Activated T-helper 1 cell treated with anti-CD3 and anti-CD28 coated beads, Interleukin-12 subunit alpha, Interleukin-12 subunit beta, Interleukin-2, Interleukin-4 antibody, amounts not matched to agents 30 ng/mL and 10 ng/mL and 1 ng/mL, durations not matched to agents 14 hours and 24 hours and 36 hours (primary cell): ENCODE measurements at regions not wholly inside any gene's neighbourhood (a gene's known extent, or its start where the extent isn't known, plus 50 kb on each side); places are given as distances from the start of the nearest gene placed in this dataset.
"Not testable (repeated sequence)": the region's sequence is repeated elsewhere in the genome, so short reads cannot be mapped to it uniquely, and the experiment has no call there.

ENCODE experiments used
- DNase-seq: peaks from one replicate; pipeline ENCODE4 v3.0.0; 2021; ENCODE audit warnings: low spot score
- H3K27ac Mint-ChIP-seq: one replicate; pipeline ENCODE4 v1.8.0; 2021; ENCODE audit warnings: mild to moderate bottlenecking, mixed read lengths
- H3K27me3 Mint-ChIP-seq: one replicate; pipeline ENCODE4 v1.8.0; 2022; ENCODE audit warnings: mild to moderate bottlenecking, moderate library complexity, mixed read lengths; ENCODE audit not compliant: insufficient read depth
- H3K36me3 Mint-ChIP-seq: one replicate; pipeline ENCODE4 v1.8.0; 2021; ENCODE audit warnings: low read depth, mixed read lengths
- H3K4me1 Mint-ChIP-seq: one replicate; pipeline ENCODE4 v1.8.0; 2021; ENCODE audit warnings: low read depth, mixed read lengths
- H3K4me3 Mint-ChIP-seq: one replicate; pipeline ENCODE4 v1.8.0; 2021; ENCODE audit warnings: mild to moderate bottlenecking, moderate library complexity, mixed read lengths
- H3K9me3 Mint-ChIP-seq: one replicate; pipeline ENCODE4 v1.8.0; 2021; ENCODE audit warnings: mixed read lengths
- intact Hi-C: fragments of 100-400 bp; cut with micrococcal nuclease; formaldehyde crosslinking; loops from one replicate; pipeline ENCODE4 v1.15.1; 2024

DNA sequence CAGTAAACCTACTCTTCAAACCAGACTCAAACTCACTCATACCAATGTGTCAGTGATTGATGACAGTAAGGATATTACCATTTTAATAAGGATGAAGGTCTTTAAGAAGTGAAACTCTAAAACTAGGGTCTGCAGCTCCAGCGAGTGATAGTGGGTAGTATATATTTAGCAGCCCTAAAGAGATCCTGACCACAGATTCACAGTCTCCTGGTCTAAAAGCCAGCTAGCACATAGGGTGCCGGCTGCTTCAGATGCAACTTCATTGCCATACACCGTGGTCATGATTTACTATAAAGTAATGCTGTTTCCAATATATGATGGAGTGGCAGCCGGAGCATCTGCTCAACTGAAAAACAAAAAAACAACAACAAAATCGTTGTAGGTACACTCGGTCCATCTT is 99.6 kb upstream of the MDM1 start:
- no peak for DNase-seq
- no peak overlapping the region for H3K27ac Mint-ChIP-seq
- H3K36me3 Mint-ChIP-seq: peaks cover 18% of the 10 kb centered on the region
- no peak overlapping the region for H3K4me3 Mint-ChIP-seq
- no peaks in the 10 kb centered on the region for H3K27me3 Mint-ChIP-seq
- no peaks in the 10 kb centered on the region for H3K4me1 Mint-ChIP-seq
- intact Hi-C loops: no loop called here
- peaks cover 28% of the 10 kb centered on the region for H3K9me3 Mint-ChIP-seq

DNA sequence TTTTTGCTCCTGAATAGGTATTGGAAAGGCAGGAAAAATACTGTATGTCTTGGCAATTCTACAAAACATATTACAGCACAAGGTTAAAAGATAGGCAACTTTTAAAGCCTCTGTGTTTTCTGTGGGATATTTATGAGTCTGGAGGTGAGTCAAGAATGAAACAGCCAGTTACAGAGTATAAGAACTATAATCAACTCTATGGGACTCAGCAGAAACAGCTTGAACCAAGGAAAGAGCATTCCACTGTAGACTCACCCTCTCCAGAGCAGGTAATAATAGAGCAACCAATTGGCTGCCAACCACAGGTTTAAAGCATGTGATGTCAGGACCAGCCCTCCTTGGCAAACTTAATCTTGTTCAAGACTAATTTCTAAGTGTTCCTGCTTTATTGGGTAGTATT is 100.5 kb upstream of the MDM1 start:
- Mint-ChIP-seq H3K27me3 (no peaks in the 10 kb centered on the region), H3K36me3 (peaks cover 20% of the 10 kb centered on the region), H3K4me3 (no peak overlapping the region), H3K9me3 (peaks cover 28% of the 10 kb centered on the region), H3K4me1 (no peaks in the 10 kb centered on the region), H3K27ac (no peak overlapping the region)
- DNase-seq: no peak
- intact Hi-C loops: no loop called here

DNA sequence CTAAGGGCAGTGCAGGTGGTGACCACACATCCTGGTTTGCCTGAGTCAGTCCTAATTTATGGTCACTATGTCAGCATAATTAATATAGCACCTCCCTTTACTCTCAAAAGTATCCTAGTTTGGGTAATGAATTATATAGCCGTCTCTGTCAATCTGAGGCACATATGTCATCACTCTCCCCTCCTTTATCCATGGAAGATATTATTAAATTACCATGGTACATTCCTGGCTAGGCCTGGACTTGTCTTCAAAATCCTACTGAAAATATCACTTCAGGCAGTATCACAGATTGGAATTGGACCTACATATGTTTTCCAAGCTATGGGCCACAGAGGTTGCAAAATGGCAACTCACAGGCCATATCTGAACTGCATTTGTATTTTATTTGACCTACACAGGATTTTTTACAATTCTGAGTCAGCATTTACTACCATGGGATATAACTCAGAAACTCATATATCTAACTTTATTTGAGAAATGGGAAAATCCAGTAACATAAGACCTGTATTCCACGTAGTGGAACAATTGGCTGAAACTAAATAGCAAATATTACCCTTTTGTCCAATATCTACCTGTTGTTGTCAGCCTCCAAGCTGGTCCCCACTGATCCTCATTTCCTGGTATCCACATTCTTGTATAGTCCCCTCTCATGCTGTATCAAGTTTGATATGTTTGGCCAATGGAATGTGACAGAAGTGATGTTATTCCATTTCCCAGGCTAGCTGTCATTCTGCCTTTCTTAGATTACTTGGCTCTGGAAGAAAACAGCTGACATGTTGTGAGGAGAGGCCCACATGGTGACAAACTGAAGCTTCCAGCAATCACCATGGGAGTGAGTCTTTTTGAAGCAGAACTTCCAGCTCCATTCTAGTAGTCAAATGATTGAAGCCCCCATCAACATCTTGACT is 102.5 kb upstream of the MDM1 start:
- peaks cover 22% of the 10 kb centered on the region for H3K36me3 Mint-ChIP-seq

DNA sequence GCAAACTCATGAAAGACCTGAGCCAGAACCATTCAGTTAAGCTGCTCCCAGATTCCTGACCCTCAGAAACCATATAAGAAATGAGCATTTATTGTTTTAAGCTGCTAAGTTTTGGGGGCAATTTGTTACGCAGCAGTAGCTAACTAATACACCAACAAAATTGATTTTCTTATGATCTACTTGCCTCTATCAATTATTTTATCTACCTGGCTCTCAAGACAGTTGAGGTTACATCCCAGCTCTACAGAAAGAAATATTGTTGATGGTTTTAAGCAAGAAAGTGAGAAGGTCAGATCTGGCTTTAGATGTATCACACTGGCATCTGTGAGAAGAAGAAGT is 103.1 kb upstream of the MDM1 start:
- H3K4me3 Mint-ChIP-seq: no peak overlapping the region
- no peak for DNase-seq
- intact Hi-C loops: no loop called here

More for the DNA sequence above, 102.5 kb upstream of the MDM1 start:
- H3K9me3 Mint-ChIP-seq: peaks cover 28% of the 10 kb centered on the region
- H3K27ac Mint-ChIP-seq: no peak overlapping the region
- H3K27me3 Mint-ChIP-seq: peaks cover 1% of the 10 kb centered on the region
- no peak for DNase-seq
- no peak overlapping the region for H3K4me3 Mint-ChIP-seq
- peaks cover 4% of the 10 kb centered on the region for H3K4me1 Mint-ChIP-seq
- intact Hi-C loops: no loop called here

DNA sequence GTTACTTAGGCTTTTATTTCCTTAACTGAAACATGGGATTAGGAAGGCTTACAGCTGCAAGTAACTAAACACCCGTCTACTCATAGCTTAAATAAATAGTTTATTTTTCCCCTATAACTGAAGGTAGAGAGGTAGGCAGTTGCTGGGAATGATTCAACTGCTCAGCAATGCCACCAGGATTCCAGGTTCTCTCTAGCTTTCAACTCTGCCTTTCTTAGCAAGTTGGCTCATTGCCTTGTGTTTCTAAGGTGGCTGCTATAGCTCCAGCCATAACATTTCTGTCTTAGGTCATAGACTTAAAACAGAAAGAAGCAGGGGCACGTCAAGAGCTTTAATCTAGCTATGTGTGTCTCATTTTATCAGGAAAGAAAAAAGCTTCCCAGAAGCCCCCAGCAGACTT is 103.7 kb upstream of the MDM1 start:
- H3K9me3 Mint-ChIP-seq: peaks cover 28% of the 10 kb centered on the region
- peaks cover 6% of the 10 kb centered on the region for H3K4me1 Mint-ChIP-seq
- H3K27me3 Mint-ChIP-seq: peaks cover 2% of the 10 kb centered on the region
- H3K4me3 Mint-ChIP-seq: no peak overlapping the region
- intact Hi-C loops: no loop called here
- no peak overlapping the region for H3K27ac Mint-ChIP-seq
- no peak for DNase-seq
- H3K36me3 Mint-ChIP-seq: peaks cover 23% of the 10 kb centered on the region

More for the DNA sequence above, 103.1 kb upstream of the MDM1 start:
- peaks cover 23% of the 10 kb centered on the region for H3K36me3 Mint-ChIP-seq
- peaks cover 2% of the 10 kb centered on the region for H3K27me3 Mint-ChIP-seq
- H3K9me3 Mint-ChIP-seq: peaks cover 28% of the 10 kb centered on the region
- no peak overlapping the region for H3K27ac Mint-ChIP-seq
- H3K4me1 Mint-ChIP-seq: peaks cover 6% of the 10 kb centered on the region

DNA sequence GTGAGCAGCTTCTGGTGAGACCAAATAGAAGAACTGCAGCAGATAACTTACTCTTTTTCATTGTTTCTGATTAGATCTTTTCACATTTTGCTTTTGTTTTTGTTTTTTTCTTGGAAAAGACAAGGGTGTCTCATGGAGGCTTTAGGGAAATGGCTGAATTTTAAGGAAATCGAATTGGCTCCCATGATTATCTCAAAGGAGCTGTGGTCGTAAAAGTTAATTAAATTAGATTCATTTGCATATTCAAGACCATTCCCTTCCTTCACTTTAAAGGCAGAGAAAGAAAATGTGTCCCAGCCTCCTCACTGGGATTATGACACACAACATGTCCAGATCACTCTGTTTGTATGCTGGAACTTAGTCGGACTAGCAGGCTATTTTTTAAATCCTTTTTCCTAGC is 106.4 kb upstream of the MDM1 start:
- DNase-seq: no peak
- peaks cover 25% of the 10 kb centered on the region for H3K4me1 Mint-ChIP-seq

DNA sequence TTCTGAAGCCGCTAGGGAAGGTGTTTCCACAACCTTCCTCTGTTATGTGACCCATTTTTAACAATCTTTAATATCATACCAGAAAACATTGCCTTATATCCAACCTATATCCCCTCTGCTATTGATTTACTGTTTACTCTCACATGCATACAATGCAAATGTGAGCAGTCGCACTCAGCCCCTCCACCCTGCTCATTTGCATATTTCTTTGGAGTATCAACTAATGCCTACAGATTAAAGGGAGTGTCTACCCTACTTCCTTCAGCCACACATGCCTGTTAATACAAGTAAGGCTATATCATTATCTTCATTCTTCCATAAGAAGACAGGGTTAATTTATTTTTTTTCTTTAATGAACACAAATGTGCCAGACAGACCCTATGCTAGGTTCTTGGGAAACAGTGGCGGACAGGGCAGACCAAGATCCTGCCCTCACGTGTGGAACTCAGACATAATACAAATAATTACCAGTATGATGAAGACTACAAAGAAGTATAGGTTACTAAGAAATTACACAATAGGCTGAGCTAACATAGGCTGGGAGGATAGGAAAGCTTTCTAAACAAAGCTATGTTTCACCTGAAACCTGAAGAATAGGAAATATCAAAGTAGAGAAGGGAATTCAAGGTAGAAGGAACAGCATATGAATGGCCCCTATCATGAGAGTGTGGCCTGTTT is 107.3 kb upstream of the MDM1 start:
- Mint-ChIP-seq H3K27me3 (peaks cover 4% of the 10 kb centered on the region), H3K36me3 (peaks cover 30% of the 10 kb centered on the region), H3K27ac (no peak overlapping the region), H3K4me1 (peaks cover 25% of the 10 kb centered on the region), H3K4me3 (no peak overlapping the region), H3K9me3 (peaks cover 30% of the 10 kb centered on the region)
- DNase-seq: no peak
- intact Hi-C loops: no loop called here

More for the DNA sequence above, 106.4 kb upstream of the MDM1 start:
- intact Hi-C loops: no loop called here
- peaks cover 29% of the 10 kb centered on the region for H3K36me3 Mint-ChIP-seq
- H3K4me3 Mint-ChIP-seq: no peak overlapping the region
- H3K9me3 Mint-ChIP-seq: peaks cover 30% of the 10 kb centered on the region
- H3K27me3 Mint-ChIP-seq: peaks cover 2% of the 10 kb centered on the region
- H3K27ac Mint-ChIP-seq: no peak overlapping the region

DNA sequence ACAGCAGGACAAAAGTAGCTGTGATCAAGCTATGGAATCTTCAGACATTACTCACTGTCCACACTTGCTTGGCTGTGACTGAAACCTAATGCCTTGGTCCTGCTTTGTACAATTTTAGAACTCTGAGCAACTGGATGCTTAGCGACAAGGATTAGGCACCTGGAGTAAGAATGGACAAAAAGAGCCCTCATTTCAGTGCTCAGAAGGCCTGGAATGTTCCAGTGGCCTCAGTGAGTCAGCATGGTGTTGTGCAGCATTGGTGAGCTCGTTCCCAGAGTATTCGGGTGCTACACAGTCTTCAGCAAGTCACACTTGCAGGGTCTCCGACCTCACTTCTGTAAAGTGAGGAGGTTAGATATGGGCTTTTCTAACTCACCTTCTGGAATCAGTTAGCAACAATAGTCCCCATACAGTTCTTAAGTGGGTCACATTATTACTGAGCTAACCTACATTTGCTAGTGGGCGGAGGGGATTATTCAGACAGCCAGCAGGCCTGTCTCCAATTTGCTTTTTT is 108.0 kb upstream of the MDM1 start:
- no peak overlapping the region for H3K27ac Mint-ChIP-seq
- H3K4me1 Mint-ChIP-seq: peaks cover 25% of the 10 kb centered on the region
- peaks cover 4% of the 10 kb centered on the region for H3K27me3 Mint-ChIP-seq
- peaks cover 32% of the 10 kb centered on the region for H3K9me3 Mint-ChIP-seq
- H3K4me3 Mint-ChIP-seq: no peak overlapping the region
- no peak for DNase-seq
- peaks cover 33% of the 10 kb centered on the region for H3K36me3 Mint-ChIP-seq
- intact Hi-C loops: no loop called here

DNA sequence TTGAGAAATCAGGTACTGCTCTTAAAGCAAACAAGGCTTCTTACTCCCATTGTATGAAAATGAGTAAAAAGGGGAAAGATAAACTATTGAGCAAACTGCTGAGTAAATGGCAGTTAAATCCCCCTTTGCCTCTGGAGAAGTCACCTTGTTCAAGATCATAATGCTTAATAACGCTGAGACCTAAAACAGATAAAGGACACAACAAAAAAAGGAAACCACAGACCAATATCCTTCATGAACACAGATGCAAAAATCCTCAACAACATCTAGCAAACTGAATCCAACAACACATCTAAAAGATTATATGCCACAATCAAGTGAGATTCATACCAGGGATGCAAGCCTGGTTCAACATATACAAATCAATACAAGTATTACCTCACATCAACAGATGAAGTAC is 109.0 kb upstream of the MDM1 start:
- Mint-ChIP-seq H3K27me3 (peaks cover 4% of the 10 kb centered on the region), H3K27ac (no peak overlapping the region), H3K9me3 (peaks cover 22% of the 10 kb centered on the region), H3K36me3 (peaks cover 29% of the 10 kb centered on the region), H3K4me1 (peaks cover 31% of the 10 kb centered on the region), H3K4me3 (no peak overlapping the region)
- DNase-seq: no peak
- intact Hi-C loops: no loop called here

DNA sequence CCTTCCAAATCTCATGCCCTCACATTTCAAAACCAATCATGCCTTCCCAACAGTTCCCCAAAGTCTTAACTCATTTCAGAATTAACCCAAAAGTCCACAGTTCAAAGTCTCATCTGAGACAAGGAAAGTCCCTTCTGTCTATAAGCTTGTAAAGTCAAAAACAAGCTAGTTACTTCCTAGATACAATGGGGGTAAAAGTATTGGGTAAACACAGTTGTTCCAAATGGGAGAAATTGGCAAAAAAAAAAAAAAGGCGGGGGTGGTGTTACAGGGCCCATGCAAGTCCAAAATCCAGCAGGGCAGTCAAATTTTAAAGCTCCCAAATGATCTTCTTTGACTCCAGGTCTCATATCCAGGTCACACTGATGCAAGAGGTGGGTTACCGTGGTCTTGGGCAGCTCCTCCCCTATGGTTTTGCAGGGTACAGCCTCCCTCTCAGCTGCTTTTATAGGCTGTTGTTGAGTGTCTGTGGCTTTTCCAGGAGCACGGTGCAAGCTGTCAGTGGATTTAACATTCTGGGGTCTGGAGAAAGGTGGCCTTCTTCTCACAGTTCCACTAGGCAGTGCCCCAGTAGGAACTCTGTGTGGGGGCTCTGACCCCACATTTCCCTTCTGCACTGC is 110.3 kb upstream of the MDM1 start:
- H3K27me3 Mint-ChIP-seq, DNase-seq, H3K4me3 Mint-ChIP-seq, intact Hi-C loops: not testable (repeated sequence)
- H3K27ac Mint-ChIP-seq: peak overlapping the region; percentile 32
- peaks cover 19% of the 10 kb centered on the region for H3K9me3 Mint-ChIP-seq
- peaks cover 24% of the 10 kb centered on the region for H3K36me3 Mint-ChIP-seq
- H3K4me1 Mint-ChIP-seq: peaks cover 44% of the 10 kb centered on the region

DNA sequence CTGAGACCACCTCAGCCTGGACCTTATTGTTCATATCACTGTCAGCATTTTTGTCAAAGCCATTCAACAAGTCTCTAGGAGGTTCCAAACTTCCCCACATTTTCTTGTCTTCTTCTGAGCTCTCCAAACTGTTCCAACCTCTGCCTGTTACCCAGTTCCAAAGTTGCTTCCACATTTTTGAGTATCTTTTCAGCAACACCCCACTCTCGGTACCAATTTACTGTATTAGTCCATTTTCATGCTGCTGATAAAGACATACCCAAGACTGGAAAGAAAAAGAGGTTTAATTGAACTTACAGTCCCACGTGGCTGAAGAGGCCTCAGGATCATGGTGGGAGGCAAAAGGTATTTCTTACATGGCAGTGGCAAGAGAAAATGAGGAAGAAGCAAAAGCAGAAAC is 111.5 kb upstream of the MDM1 start:
- peak overlapping the region; percentile 38 for H3K27ac Mint-ChIP-seq
- H3K27me3 Mint-ChIP-seq, DNase-seq: not testable (repeated sequence)

DNA sequence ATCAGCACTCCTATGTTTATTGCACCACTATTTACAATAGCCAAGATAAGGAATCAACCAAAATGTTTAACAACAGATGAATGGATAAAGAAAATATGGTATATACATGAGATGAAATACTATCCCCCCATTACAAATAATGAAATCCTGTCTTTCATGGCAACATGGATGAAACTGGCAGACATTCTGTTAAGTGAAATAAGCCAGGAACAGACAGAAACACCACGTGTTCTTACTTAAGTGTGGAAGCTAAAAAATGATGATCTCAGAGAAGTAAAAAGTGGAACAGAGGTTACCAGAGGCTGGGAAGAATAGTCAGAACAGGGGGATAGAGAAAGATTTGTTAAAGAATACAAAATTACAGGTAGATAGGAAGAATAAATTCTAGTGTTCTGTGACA is 113.7 kb upstream of the MDM1 start:
- no peak for DNase-seq
- Mint-ChIP-seq H3K9me3 (peaks cover 19% of the 10 kb centered on the region), H3K36me3 (peaks cover 20% of the 10 kb centered on the region), H3K27ac (no peak overlapping the region), H3K4me1 (peaks cover 71% of the 10 kb centered on the region), H3K4me3 (no peak overlapping the region), H3K27me3 (peaks cover 2% of the 10 kb centered on the region)
- intact Hi-C loops: loop anchor here (5.0 kb wide), 1 partner anchor 301 kb away; the partner anchor contains the start of gene SLC35E3

More for the DNA sequence above, 111.5 kb upstream of the MDM1 start:
- H3K4me3 Mint-ChIP-seq, intact Hi-C loops: not testable (repeated sequence)
- Mint-ChIP-seq H3K9me3 (peaks cover 19% of the 10 kb centered on the region), H3K36me3 (peaks cover 24% of the 10 kb centered on the region), H3K4me1 (peaks cover 56% of the 10 kb centered on the region)

DNA sequence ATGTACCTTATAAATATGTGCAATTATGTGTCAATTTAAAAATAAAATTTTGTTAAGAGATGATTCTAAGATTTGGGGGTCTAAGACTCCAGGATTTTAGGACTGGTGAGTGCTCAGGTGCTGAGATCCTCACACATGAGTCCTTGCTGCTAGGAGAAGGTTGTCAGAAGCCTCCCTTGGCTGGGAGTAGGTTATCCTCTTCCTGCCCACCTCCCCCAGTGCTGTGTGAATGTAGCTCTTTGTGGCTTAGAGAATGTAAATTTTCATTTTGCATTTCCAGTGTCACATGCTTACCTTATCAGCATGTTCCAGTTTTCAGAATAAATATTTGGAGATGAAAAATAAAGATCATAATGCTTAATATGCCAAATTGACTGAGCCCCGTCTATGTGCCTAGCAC is 114.2 kb upstream of the MDM1 start:
- Mint-ChIP-seq H3K4me3 (no peak overlapping the region), H3K27me3 (peaks cover 2% of the 10 kb centered on the region), H3K27ac (peak overlapping the region; percentile 42), H3K9me3 (peaks cover 19% of the 10 kb centered on the region), H3K4me1 (peaks cover 72% of the 10 kb centered on the region), H3K36me3 (peaks cover 20% of the 10 kb centered on the region)
- DNase-seq: no peak
- intact Hi-C loops: loop anchor here (5.0 kb wide), 1 partner anchor 301 kb away; the partner anchor contains the start of gene SLC35E3
